CD4-positive, CD25-positive, alpha-beta regulatory T cell (primary cell): ENCODE measurements at regions not wholly inside any gene's neighbourhood (a gene's known extent, or its start where the extent isn't known, plus 50 kb on each side); places are given as distances from the start of the nearest gene placed in this dataset.

Experiments used
- ATAC-seq, 2 donors: fragments of 150-1000 bp; cut with Tn5 transposase; one replicate each; pipeline ENCODE4 v1.10.0; 2021; ENCODE audit warnings: low read depth in 2 of 2, moderate number of reproducible peaks in 2 of 2, moderate library complexity in 1 of 2
- DNase-seq, 3 donors: peaks; one replicate each; pipeline versions ENCODE4 v3.0.0 to v3.0.0-alpha.2; 2012 to 2022; ENCODE audit warnings: mixed read lengths in 1 of 3
- H3K27ac ChIP-seq: one replicate; pipeline ENCODE4 v1.7.0; 2013; ENCODE audit warnings: mild to moderate bottlenecking, low read length; ENCODE audit not compliant: insufficient read depth, poor library complexity, severe bottlenecking
- H3K27me3 ChIP-seq: one replicate; pipeline ENCODE4 v1.7.0; 2013; ENCODE audit warnings: low read length; ENCODE audit not compliant: control insufficient read depth, insufficient read depth
- H3K36me3 ChIP-seq: one replicate; pipeline ENCODE4 v1.7.0; 2013; ENCODE audit warnings: mild to moderate bottlenecking, low read length, moderate library complexity; ENCODE audit not compliant: control insufficient read depth, insufficient read depth
- H3K4me1 ChIP-seq: 2 replicates; pipeline ENCODE4 v1.7.0; 2013; ENCODE audit warnings: mild to moderate bottlenecking, low read length; ENCODE audit not compliant: insufficient read depth, control insufficient read depth, poor library complexity, severe bottlenecking
- H3K4me3 ChIP-seq: one replicate; pipeline ENCODE4 v1.7.0; 2013; ENCODE audit warnings: low read depth, mild to moderate bottlenecking, low read length, moderate library complexity
- H3K9me3 ChIP-seq, 2 experiments: 1 replicate in 1 of 2; 2 replicates in 1 of 2; pipeline ENCODE4 v1.7.0; 2013; ENCODE audit warnings: low read length in 2 of 2, mild to moderate bottlenecking in 1 of 2, moderate library complexity in 1 of 2; ENCODE audit not compliant: control insufficient read depth in 2 of 2
- H3K27ac Mint-ChIP-seq, 3 donors: one replicate each; pipeline ENCODE4 v1.8.0; 2020 to 2022; ENCODE audit warnings: mild to moderate bottlenecking in 3 of 3, mixed read lengths in 3 of 3, moderate library complexity in 2 of 3
- H3K27me3 Mint-ChIP-seq: one replicate; pipeline ENCODE4 v1.8.0; 2022; ENCODE audit warnings: mild to moderate bottlenecking, mixed read lengths
- H3K36me3 Mint-ChIP-seq: one replicate; pipeline ENCODE4 v1.8.0; 2020; ENCODE audit warnings: mixed read lengths
- H3K4me1 Mint-ChIP-seq, 4 donors: one replicate each; pipeline ENCODE4 v1.8.0; 2020 to 2022; ENCODE audit warnings: mixed read lengths in 4 of 4, mild to moderate bottlenecking in 1 of 4
- H3K4me3 Mint-ChIP-seq, 4 donors: one replicate each; pipeline ENCODE4 v1.8.0; 2020 to 2022; ENCODE audit warnings: mild to moderate bottlenecking in 4 of 4, mixed read lengths in 4 of 4, moderate library complexity in 3 of 4
- H3K9me3 Mint-ChIP-seq, 7 donors: one replicate each; pipeline ENCODE4 v1.8.0; 2020 to 2022; ENCODE audit warnings: mixed read lengths in 7 of 7, mild to moderate bottlenecking in 3 of 7, moderate library complexity in 2 of 7

GRCh38 chr10:78479467-78479866 lies 445.8 kb downstream of the RPS24 start:
- no peak for ATAC-seq
- no peaks in the 10 kb centered on the region for H3K36me3 Mint-ChIP-seq

DNA sequence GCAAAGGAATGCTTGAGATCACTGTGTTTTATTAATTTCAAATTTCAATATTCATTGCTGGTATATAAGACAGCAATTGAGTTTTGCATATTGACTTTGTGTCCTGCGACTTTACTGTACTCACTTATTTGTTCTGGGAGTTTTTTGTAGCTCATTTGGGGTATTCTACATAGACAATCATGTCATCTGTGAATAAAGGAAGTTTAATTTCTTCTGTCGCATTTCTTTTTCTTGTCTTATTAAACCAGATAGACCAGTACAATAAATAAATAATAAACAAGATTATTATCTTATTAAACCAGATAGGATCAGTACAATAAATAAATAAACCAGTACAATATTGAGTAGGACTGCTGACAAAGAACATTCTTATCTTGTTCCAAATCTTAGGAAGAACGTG lies 448.2 kb downstream of the RPS24 start:
- H3K9me3 Mint-ChIP-seq: no peaks in the 10 kb centered on the region
- no peaks in the 10 kb centered on the region for H3K36me3 Mint-ChIP-seq
- ATAC-seq: no peak
- Histone ChIP-seq H3K27me3 (peaks cover 2% of the 10 kb centered on the region), H3K27ac (no peak overlapping the region), H3K4me3 (no peak overlapping the region), H3K9me3 (no peaks in the 10 kb centered on the region), H3K4me1 (no peaks in the 10 kb centered on the region), H3K36me3 (no peaks in the 10 kb centered on the region)
- H3K4me3 Mint-ChIP-seq: no peak overlapping the region
- peaks cover 14% of the 10 kb centered on the region for H3K27me3 Mint-ChIP-seq
- H3K4me1 Mint-ChIP-seq: no peaks in the 10 kb centered on the region
- DNase-seq: no peak
- H3K27ac Mint-ChIP-seq: no peak overlapping the region

More at GRCh38 chr10:78479467-78479866, 445.8 kb downstream of the RPS24 start:
- H3K4me3 Mint-ChIP-seq: no peak overlapping the region
- no peaks in the 10 kb centered on the region for H3K9me3 ChIP-seq
- no peak overlapping the region for H3K27ac Mint-ChIP-seq
- peaks cover 2% of the 10 kb centered on the region for H3K27me3 ChIP-seq
- H3K9me3 Mint-ChIP-seq: no peaks in the 10 kb centered on the region
- no peak overlapping the region for H3K27ac ChIP-seq
- H3K27me3 Mint-ChIP-seq: peaks cover 14% of the 10 kb centered on the region
- H3K4me3 ChIP-seq: no peak overlapping the region
- H3K36me3 ChIP-seq: no peaks in the 10 kb centered on the region
- H3K4me1 Mint-ChIP-seq: no peaks in the 10 kb centered on the region
- H3K4me1 ChIP-seq: no peaks in the 10 kb centered on the region
- no peak for DNase-seq

DNA sequence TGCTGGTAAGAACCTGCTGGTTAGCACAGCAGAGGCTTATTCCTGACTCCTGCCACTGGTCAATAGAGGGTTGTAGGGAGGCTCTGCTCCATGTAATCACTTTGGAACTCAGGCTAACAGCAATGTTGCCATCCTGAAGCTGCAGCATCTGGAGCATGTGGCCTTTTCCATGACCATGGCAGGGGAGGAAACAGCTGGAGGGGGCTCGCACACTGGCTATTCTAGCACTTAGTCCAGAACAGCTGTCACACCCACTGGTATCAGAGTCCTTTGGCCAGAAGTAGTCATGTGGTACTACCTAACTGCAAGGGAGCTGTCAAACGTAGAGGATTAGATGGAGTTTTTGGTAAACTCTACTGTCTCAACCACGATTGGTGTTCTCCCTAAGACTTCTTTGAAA lies 450.0 kb downstream of the RPS24 start:
- H3K9me3 ChIP-seq: no peaks in the 10 kb centered on the region
- no peaks in the 10 kb centered on the region for H3K36me3 Mint-ChIP-seq
- H3K4me3 Mint-ChIP-seq: no peak overlapping the region
- H3K27me3 Mint-ChIP-seq: peaks cover 22% of the 10 kb centered on the region
- peaks cover 0 to 3% (median 0%) of the 10 kb centered on the region in 7 donors for H3K9me3 Mint-ChIP-seq
- ATAC-seq (no peak), DNase-seq (no peak)
- no peak overlapping the region for H3K27ac ChIP-seq
- H3K27me3 ChIP-seq: peaks cover 3% of the 10 kb centered on the region
- H3K4me1 ChIP-seq: no peaks in the 10 kb centered on the region
- no peak overlapping the region for H3K27ac Mint-ChIP-seq
- no peak overlapping the region for H3K4me3 ChIP-seq
- H3K36me3 ChIP-seq: no peaks in the 10 kb centered on the region
- H3K4me1 Mint-ChIP-seq: no peaks in the 10 kb centered on the region

DNA sequence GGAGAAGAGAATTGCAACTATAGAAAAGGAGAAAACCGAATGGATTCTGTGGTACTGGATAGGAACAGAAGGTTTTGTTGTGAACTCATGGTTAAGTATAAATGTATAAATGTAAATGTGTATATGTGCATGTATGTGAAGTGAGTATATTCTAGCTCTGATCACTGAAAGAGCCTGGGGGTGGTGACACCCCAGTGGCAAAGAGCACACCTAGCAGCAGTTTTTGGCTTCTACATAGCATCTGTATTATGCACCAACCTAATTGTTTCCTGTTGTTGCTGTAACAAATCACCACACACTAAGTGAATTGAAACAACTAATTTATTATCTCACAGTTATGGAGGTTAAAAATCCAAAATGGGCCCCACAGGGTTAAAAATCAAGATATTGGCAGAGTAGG lies 455.4 kb downstream of the RPS24 start:
- peaks cover 1% of the 10 kb centered on the region for H3K27me3 ChIP-seq
- DNase-seq (no peak), ATAC-seq (no peak)
- H3K36me3 ChIP-seq: no peaks in the 10 kb centered on the region
- Mint-ChIP-seq H3K4me1 (no peaks in the 10 kb centered on the region), H3K27me3 (peaks cover 20% of the 10 kb centered on the region), H3K4me3 (no peak overlapping the region), H3K36me3 (no peaks in the 10 kb centered on the region), H3K27ac (no peak overlapping the region), H3K9me3 (peaks cover 0 to 23% (median 6%) of the 10 kb centered on the region in 7 donors)
- H3K27ac ChIP-seq: no peak overlapping the region
- H3K4me3 ChIP-seq: no peak overlapping the region
- H3K4me1 ChIP-seq: no peaks in the 10 kb centered on the region
- H3K9me3 ChIP-seq: peaks cover 4 to 10% of the 10 kb centered on the region in 2 experiments

DNA sequence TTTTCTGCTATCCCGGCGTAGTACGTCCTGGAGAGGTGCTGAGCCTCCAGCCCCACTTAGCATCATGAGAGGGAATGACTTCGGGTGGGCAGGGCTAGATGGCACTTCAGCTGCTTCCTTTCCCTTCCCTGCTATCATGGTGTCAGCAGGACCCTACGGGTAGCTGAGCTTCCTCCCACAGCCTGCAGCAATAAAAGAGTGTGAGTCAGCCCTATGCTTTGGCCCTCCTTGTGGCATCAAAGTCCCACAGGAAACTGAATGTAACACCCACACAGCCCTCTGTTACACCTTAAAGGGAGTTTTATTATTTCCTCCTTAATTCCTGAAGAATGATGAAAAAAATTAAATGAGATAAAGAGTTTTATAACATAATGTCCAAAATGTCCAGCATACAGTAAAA lies 458.1 kb downstream of the RPS24 start:
- Mint-ChIP-seq H3K27ac (no peak overlapping the region), H3K4me1 (no peaks in the 10 kb centered on the region), H3K36me3 (no peaks in the 10 kb centered on the region), H3K4me3 (no peak overlapping the region), H3K27me3 (peaks cover 27% of the 10 kb centered on the region), H3K9me3 (peaks cover 1 to 23% (median 6%) of the 10 kb centered on the region in 7 donors)
- Histone ChIP-seq H3K27me3 (peaks cover 1% of the 10 kb centered on the region), H3K9me3 (peaks cover 4 to 10% of the 10 kb centered on the region in 2 experiments), H3K27ac (no peak overlapping the region), H3K4me3 (no peak overlapping the region), H3K36me3 (no peaks in the 10 kb centered on the region), H3K4me1 (no peaks in the 10 kb centered on the region)
- no peak for ATAC-seq
- DNase-seq: no peak

GRCh38 chr10:78492424-78492823 lies 458.8 kb downstream of the RPS24 start:
- Mint-ChIP-seq H3K27me3 (peaks cover 23% of the 10 kb centered on the region), H3K9me3 (peaks cover 1 to 23% (median 6%) of the 10 kb centered on the region in 7 donors), H3K4me3 (no peak overlapping the region), H3K36me3 (no peaks in the 10 kb centered on the region), H3K27ac (no peak overlapping the region), H3K4me1 (no peaks in the 10 kb centered on the region)
- Histone ChIP-seq H3K27ac (no peak overlapping the region), H3K4me3 (no peak overlapping the region), H3K9me3 (peaks cover 4 to 10% of the 10 kb centered on the region in 2 experiments), H3K36me3 (no peaks in the 10 kb centered on the region), H3K4me1 (no peaks in the 10 kb centered on the region), H3K27me3 (no peaks in the 10 kb centered on the region)
- DNase-seq (no peak), ATAC-seq (no peak)

- Mint-ChIP-seq H3K36me3 (no peaks in the 10 kb centered on the region), H3K4me3 (no peak overlapping the region), H3K27me3 (peaks cover 17% of the 10 kb centered on the region), H3K4me1 (no peaks in the 10 kb centered on the region), H3K9me3 (peaks cover 1 to 17% (median 6%) of the 10 kb centered on the region in 7 donors), H3K27ac (no peak overlapping the region)
- no peaks in the 10 kb centered on the region for H3K36me3 ChIP-seq
- no peak overlapping the region for H3K27ac ChIP-seq
- H3K4me3 ChIP-seq: no peak overlapping the region
- no peak for DNase-seq
- H3K27me3 ChIP-seq: no peaks in the 10 kb centered on the region
- no peak for ATAC-seq
- H3K4me1 ChIP-seq: no peaks in the 10 kb centered on the region
- H3K9me3 ChIP-seq: peaks cover 4 to 10% of the 10 kb centered on the region in 2 experiments
These were observed 460.5 kb downstream of the RPS24 start for GRCh38 chr10:78494179-78494578.

DNA sequence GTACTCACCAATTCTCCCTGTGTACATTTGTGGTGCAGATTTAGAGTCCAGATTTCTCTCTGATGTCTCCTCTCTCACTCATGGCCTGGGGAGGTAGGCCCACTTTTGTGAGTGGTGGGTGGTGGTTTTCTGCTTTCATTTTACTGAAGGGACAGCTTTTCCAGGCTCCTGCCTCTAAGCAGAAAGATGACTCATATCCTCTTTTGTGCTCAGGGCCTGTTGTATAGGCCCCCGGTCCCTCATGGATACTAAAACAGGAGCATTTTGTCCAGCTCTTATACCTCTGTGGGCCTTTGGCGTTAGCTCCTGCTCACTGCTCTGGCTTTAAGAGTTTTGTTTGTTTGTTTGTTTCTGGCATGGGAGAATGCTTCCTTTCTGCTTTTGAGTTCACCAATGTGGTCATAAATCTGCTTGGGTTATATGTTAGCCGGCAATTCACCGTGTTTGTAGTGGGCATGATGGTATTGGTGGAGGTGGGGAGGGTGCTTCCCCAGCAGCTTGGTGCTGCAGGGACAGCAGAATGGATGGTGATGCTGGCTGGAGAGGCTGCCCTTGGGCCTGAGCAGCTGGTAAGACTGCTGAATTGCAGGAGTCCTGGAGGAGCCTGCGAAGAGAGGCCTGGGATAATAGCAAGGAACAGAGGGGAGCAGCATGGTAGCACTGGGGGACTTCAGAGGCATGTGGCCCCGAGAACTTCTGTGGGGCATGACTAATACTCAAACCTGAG lies 468.7 kb downstream of the RPS24 start:
- no peaks in the 10 kb centered on the region for H3K36me3 ChIP-seq
- ATAC-seq (no peak), DNase-seq (no peak)
- no peak overlapping the region for H3K4me3 ChIP-seq
- H3K4me1 ChIP-seq: no peaks in the 10 kb centered on the region
- H3K36me3 Mint-ChIP-seq: no peaks in the 10 kb centered on the region
- no peak overlapping the region for H3K27ac Mint-ChIP-seq
- H3K4me3 Mint-ChIP-seq: no peak overlapping the region
- peaks cover 0 to 2% (median 0%) of the 10 kb centered on the region in 7 donors for H3K9me3 Mint-ChIP-seq
- H3K27me3 ChIP-seq: no peaks in the 10 kb centered on the region
- no peaks in the 10 kb centered on the region for H3K4me1 Mint-ChIP-seq
- H3K27me3 Mint-ChIP-seq: peaks cover 14% of the 10 kb centered on the region
- H3K9me3 ChIP-seq: no peaks in the 10 kb centered on the region
- H3K27ac ChIP-seq: no peak overlapping the region
